Hematopoietic multipotent progenitor cell treated with erythropoietin and hydrocortisone succinate and interleukin-3 and kit ligand, for 4 days (in vitro differentiated cells): ENCODE measurements at regions not wholly inside any gene's neighbourhood (a gene's known extent, or its start where the extent isn't known, plus 50 kb on each side); places are given as distances from the start of the nearest gene placed in this dataset.
"Not testable (repeated sequence)": the region's sequence is repeated elsewhere in the genome, so short reads cannot be mapped to it uniquely, and the experiment has no call there.

Source experiments
- DNase-seq: peaks from one replicate; pipeline ENCODE4 v3.0.0-alpha.2; 2015

DNA sequence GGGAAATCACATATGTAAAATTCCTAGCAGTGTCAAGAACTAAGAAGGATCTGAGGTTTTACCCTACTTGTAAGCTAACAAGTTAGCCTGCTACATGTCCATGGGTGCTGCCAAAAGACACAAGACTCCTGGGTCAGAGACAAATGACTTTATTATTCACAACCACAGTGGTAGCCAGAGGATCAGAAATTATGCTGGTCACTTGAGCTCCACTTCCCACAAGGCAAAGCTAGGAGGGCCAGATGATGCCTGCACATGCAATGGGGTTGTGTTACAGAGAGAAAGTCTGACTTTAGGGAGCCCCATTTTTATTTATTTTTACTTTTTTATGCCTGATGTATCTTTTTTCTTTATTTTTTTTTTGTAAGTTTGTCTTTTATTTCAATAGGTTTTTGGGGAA is 136.8 kb downstream of the S1PR1 start:
- DNase-seq, result no peak

DNA sequence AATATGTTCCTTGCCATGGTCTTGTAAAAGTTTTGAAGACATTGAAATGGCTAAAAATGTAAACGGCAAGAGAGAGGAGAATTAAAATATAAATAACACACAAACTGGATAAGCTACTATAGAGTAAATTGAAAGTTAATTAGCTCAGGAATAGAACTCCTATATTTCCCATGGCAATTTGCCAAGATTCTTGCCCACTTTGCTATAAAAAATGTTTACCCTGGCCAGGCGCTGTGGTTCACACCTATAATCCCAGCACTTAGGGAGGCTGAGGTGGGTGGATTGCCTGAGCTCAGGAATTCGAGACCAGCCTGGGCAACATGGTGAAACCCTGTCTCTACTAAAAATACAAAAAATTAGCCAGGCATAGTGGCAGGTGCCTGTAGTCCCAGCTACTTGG is 138.6 kb downstream of the S1PR1 start:
- DNase-seq, result not testable (repeated sequence)

DNA sequence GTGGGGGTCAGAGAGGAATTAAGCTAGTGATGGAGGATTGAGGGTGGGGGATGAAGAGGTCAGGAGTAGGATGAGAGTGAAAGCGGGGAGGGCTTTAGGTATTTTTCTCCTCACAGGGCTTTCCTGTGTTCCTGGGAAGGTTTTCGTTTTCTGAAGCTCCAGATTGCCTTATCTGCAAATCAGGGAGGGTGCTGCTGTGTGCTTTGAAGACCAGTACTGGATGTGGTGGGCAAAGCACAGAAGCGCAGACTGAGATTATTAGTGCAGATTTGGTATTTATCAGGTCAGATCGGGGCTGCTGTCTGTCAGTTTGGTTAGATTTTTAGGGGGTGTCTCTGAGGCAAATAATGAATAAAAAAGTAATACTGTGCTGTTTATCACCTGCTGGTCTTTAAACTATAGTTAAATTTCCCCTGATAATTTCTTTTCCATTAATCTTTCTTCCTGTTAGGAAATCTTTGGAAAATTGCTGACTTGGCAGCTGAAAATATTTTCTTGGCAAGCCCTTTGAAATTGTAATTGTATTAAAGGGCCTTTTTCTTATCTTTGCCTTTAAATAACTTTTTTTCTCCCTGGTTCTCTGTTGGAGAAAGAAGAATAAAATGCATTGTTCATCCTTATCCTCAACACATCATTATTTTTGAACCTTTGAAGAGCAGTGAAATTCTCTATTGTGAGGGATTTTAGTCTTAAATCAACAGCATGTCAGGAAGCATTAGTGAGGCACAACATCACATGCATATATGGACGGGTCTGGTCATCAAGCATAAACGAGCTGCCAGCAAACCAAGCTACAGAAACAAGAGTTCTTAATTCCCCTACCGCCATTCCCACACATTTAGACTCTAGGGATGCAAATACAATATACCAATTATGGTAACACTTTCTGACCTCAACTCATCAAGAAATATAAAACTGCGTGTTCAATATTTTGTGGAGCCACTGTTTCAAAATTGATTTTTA is 139.6 kb downstream of the S1PR1 start:
- DNase-seq, result no peak

DNA sequence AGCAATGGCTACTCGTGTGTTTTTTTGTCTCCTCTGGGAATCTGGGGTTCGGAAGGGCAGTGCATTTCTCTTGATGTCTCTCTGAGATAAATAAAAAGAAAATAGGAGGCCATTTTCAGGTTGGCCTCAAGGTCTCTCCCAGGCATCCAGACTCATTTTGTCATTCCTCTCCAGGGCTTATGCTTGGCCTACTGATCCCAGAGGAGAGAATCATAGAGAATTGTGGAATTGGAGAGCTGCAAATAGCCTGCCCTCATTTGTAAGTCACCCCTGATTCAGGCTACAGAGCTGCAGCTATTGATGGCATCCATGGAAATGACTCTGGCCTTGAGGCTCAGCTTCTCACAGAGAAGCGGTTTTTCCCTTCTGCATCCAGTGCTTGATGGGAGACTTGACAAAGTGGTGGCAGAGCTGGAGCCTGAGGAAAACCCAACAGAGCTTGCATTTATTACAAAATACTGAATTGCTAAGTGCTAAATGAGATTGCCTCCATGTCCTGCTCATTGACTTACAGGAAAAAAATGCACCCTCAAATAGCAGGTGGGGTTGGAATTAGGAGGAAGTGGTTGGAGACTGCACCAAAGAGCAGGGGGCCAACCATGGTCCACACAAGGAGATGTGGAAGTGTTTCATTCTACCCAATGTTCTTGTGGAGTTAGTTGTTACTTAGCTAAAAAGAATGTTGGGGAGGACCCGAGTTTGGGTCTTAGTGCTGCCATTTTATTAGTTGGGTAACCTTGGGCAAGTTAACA is 140.4 kb downstream of the S1PR1 start:
- DNase-seq, result no peak

DNA sequence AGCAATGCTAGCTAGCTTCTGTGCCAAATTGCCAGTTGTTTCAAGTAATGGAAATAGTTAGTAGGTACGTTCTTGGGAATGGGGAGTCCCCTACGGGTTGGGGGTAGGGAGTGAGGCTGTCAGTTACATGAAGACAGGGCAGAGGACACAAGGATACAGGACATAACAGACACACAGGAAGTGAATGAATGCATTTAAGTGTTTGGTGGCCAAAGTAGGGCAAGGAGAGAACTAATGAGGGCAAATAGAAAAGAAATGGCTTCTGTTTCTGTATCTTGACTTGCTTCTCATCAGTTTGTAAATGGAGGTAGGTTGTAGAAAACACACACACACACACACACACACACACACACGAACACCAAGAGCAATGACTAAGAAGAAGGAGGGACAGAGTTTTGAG is 142.2 kb downstream of the S1PR1 start:
- no peak for DNase-seq

DNA sequence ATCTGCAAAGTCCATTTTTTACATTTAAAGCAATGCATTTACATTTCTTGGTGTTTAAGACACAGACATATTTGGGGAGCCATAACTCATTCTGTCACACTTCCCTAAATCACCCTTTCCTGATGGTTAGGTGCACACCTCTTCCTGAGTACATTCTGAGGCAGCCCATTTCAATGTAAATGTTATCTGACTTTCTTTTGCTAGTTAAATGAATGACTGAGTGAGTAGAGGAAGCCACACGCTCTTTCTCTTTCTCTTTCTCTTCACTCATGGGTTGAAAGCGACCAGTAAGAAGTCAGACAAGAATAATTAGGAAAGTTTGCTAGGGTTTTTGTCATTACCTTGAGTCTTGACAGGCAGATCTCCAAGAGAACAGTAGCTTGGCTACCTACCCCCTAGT is 143.1 kb downstream of the S1PR1 start:
- DNase-seq, result peak; percentile 22

DNA sequence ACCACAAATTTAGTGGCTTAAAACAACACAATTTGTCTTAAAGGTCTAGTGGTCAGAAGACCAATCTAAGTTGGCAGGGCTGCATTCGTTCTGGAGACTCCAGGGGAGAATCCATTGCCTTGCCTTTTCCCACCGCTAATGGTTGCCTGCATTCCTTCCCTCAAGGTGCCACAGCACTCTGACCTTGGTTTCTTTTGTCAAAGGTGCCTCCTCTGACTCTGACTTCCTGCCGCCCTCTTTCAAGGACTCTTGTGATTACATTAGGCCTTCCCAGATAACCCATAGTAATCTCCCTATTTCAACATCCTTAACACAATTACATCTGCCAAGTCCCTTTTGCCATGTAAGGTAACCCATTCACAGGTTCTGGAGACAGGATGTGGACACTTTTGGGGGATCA is 145.3 kb downstream of the S1PR1 start:
- DNase-seq, result no peak

DNA sequence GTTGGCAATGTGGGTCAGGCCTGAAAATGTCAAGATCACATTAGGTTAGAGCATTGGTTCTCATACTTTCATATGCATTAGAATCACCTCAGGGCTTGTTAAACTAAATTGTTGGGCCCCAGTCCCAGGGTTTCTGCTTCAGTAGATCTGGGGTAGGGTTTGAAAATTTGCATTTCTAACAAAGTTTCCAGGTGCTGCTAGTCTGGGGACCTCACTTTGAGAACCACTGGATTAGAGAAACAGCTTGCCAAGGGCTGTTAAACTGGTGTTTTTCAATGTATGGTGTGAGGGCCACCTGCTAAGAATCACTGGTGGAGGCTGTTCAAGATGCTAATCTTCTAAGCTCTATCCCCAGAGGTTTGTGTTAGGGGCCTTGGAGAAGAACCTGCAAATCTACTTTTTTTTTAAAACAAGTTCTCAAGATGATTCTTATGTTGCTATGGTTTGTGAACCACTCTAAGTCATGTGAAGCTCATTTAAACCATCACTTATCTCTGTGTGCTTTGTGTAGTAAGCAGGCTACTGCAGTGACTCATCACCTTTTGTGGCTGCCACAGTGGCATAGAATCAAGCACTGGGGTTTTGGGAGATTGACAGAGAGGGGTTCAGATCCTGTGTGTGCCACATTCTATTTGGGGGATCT is 152.2 kb downstream of the S1PR1 start:
- DNase-seq, result peak; percentile 77

DNA sequence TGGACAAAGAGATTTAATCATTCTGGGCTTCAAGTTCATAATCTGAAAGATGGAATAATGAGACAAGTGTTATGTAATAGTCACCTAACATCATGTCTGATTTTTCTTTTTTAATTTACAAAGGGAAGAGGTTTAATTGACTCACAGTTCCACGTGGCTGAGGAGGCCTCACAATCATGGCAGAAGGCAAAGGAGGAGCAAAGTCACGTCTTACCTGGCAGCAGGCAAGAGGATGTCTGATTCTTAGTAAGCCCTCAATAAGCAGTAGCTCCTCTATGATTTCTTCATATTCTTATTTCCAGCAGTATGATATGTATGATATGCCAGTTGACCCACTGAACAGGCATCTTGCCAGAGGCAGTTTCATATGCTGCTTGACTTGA is 152.7 kb downstream of the S1PR1 start:
- no peak for DNase-seq

DNA sequence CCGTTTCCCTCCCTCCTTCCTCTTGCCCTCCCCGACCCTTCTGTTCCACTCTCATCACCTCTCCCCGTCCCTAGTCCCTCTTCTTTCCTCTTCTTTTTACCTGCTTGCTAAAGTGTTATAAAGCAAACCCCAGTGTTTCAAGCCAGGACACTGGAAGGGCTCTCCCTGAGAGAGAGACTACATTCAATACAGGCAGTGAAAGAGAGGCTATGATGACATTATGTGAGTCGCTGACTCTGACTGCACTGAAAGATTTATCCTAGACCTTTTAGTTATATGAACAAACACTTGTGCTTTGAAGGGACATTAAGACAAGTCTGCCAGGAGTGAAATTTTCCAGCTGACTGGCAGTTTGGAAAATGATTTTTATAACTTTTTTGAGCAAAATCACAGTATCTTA is 155.7 kb downstream of the S1PR1 start:
- no peak for DNase-seq

DNA sequence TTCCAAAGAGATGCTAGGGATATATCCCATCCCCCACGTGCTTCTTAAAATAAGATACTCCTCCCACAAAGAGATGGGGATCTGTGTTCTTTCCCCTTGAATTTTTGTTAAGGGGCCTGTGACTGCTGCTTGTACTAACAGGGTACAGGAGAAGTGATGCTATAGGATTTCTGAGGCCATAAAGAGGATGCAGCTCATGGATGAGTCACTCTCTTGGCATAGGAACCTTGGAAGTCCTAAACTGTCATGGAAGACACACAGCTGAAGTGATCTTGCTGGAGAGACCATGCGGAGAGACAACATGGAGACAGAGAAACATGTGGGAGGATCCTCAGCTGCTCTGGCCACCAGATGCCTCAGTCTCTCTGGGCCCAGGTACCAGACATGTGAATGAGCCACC is 157.2 kb downstream of the S1PR1 start:
- DNase-seq, result no peak

DNA sequence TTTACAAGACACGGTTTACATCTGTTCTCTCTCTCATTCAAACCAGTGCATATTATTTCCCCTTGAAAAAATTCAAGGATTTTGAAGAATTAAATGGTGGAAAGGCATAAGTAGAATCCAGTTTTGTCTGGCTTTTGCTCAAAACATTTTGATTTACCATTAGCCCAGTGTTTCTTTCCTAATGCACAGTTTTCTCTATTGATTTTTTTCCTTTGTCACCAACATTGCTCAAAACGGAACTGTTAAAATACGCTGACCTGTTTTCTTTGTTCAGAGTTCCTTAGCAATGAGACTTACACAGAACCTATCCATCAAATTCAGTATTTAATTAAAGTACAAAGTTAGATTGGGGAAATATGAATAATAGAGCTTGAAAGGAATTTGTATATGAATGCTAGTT is 162.4 kb downstream of the S1PR1 start:
- DNase-seq, result no peak

DNA sequence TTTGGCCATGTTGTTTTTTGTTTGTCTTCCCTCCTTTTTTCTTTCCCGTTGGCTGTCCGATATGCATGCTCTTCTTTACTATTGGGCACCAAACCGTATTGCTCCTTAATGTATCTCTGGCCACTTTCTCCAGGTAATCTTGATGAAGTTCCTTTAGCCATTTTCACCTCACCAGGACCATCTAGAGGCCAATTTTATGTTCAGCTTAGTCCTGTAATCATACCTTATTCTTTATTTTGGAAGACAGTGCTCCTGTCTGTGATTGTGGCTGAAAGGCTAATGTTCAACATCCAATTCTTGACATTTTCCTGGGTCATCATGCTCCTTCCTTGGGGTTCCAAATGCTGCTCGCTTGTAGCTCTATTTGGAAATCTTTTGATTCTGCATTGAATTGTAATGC is 169.5 kb downstream of the S1PR1 start:
- DNase-seq, result no peak

DNA sequence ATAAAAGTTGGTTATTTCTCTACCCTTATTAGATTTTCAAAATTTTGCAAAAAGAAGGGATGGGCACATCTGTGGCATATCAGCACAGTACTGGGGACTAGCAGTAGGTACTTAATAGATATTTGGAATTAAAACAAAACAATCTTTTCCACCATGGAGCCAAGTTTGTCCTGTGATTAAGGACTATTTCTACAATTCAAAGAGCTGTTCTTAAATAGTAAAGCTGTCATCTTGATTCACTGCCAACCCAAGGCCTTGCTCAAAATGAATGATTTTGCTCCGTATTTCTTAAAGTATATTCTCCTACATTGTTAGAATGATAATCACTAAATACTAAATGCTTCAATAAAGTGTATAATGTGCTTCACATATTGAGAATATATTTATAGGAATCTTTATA is 169.9 kb downstream of the S1PR1 start:
- DNase-seq, result no peak

DNA sequence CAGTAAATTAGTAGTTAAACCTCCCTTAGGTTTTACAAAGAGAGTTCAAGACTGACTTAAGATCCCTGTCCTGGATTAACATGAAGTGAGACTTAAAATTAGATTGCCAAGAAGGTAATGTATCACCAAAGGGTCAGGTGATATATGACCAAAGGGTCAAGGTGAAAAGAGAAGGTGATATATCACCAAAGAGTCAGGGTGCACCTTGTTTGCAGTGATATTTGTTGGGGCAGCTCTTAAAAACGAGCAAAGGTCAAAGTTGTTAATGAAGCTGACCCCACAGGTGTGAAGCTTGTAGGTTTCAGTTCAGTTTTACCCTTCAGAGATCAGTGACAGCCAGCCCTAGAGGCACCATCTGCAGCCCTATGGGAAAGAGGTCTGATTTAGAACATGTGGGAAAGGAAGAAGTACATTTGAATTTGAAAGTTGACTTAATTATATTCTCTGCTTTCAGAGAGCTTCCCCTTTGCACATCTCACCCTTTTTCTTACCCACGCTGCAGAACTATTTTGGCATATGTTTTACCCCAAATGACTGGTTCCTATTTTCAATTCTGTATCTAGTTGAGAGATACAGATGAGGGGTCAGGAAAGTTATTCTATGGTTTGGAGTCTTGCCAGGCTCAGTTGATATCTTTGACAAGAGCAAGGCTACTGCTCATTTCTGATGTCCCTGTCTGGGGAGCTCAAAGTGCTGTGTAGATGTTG is 170.8 kb downstream of the S1PR1 start:
- DNase-seq, result peak; percentile 64

DNA sequence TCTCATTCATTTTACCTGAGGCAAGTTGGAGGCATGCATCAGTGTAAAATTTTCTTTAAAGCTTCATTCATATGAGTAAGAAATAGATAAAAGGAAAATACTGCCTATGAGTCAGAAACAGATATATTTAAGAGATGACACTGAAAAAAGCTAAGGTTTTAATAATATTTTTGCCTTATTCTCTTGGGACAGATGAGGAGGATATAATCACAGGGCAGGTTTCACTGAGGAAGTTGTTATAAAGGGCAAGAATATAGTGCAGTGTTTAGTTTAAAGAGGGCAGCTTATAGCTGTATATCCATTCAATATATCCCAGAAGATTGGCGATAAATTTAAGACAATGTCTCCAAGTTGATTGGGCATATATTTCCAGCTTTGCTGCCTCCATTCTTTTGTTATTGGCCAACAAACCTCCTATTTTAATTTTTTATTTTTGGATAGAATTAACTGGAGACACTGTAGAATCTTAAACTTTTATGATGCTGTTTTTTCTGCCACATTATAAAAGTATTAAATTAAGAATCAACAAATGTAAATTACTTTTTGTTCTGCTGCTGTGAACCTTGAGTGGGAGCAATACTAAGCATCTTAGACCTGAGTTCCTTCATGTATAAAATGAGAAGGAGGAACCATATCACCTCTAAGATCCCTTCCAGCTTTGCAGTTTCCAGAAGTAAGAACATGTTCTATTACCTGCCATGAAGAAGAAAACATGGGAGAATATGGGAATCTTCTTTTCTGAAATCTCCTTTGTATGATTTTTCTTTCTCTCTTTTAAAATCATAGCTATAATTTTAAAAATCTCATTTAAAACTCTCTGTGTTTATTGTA is 171.6 kb downstream of the S1PR1 start:
- DNase-seq, result no peak

DNA sequence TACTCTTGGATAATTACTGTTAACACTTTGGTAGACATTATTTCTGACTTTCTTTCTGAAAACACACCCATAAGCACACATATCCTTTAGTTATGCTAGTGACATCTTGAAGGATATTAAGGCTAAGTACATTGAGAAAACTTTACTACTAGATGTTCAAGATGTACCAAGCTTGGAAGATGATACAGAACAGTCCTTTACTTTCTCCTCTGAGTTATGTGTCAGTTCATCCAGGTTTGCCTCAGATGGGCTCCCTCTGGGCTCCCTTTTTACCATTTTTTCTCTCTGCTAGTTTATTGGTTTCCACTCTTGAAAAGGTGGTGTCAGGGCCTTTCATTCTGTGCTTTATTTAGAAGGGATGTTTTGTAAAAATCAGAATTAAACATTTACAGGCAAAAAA is 172.3 kb downstream of the S1PR1 start:
- DNase-seq, result no peak

DNA sequence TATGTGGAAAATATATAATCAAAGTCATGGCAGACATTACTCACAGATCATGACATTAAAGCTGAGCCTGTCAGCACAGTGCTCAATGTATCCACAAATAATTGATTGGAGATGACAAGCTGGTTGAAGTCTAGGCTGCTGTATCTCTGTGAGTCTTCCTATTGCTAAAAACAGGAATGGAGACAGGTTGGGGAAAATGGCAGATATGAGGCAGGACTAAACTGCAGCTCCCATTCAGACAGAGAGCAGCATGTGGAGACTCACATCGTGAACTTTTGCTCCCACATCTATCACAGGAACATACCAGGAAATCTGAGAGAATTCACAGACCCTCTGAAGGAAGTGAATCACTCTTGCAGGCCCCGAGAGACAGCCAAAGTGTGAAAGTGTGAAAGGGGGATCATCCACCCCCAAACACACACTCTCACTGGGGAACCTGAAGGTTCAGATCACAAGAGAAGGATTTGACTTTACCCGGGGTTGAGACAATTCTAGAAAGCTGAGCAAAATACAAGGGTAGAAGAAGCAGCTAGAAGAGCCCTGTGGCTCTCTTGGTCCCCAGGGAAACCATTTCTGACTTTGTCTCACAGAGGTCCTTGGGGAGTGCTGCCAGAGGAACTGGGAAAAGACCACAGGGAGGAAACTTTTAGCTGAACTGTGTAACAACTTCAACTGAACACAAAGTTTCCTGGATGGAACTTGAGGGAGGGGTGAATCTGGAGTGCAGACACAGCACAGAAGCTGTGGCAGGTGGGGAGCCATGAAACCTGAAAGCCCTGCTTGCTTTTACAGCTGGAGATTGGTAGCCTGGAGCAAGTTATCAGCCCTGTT is 173.4 kb downstream of the S1PR1 start:
- no peak for DNase-seq

DNA sequence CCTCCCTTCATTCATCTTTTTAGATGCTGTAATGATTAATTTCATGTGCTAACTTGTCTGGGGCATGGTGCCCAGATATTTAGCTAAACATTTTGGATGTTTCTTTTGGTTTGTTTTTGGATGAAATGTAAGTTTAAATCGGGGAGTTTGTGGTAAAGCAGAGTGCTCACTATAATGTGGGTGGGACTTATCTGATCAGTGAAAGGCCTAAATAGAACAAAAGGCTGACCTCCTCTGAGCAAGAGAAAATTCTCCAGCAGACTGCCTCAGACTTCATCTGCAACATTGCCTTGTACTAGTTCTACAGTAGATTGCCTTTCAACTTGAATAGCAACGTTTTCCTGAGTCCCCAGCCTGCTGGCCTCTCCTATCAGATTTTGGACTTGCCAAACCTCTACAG is 183.6 kb downstream of the S1PR1 start:
- peak; percentile 5 for DNase-seq

DNA sequence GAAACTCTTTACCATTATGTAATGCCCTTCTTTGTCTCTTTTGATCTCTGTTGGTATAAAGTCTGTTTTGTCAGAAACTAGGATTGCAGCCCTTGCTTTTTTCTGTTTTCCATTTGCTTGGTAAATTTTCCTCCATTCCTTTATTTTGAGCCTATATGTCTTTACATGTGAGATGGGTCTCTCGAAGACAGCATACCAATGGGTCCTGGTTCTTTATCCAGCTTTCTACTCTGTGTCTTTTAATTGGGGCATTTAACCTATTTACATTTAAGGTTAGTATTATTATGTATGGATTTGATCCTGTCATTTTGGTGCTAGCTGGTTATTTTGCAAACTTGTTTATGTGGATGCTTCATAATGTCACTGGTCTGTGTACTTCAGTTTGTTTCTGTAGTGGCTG is 191.3 kb downstream of the S1PR1 start:
- not testable (repeated sequence) for DNase-seq

DNA sequence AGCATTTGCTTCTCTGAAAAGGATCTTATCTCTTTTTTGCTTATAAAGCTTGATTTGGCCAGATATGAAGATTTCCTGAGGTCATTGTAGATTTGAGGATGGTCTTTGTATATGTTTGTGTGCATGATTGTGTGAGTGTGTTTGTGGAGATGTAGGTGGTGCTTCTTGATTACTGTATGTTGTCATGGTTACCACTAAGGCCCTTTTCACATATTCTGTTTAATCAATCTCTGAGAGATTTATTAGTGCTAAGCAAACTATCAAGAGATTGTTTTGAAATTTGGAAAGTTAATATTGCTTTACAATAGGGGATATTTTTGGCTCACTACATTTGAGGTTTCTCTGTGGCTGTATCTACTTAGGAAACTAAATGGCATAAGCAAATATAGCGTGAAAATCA is 191.7 kb downstream of the S1PR1 start:
- DNase-seq, result no peak
